H9 (cell line): ENCODE measurements at regions not wholly inside any gene's neighbourhood (a gene's known extent, or its start where the extent isn't known, plus 50 kb on each side); places are given as distances from the start of the nearest gene placed in this dataset.

Source experiments
- DNase-seq: peaks from one replicate; pipeline ENCODE4 v3.0.0-alpha.2; 2017
- H2AFZ ChIP-seq: one replicate; pipeline ENCODE4 v1.6.1; 2013; ENCODE audit warnings: mild to moderate bottlenecking, low read length, control low read depth, moderate library complexity
- H2AK5ac ChIP-seq: 2 replicates; pipeline ENCODE4 v1.6.1; 2013; ENCODE audit warnings: low read length, control low read depth, mixed read lengths; ENCODE audit not compliant: insufficient read length
- H2BK120ac ChIP-seq: one replicate; pipeline ENCODE4 v1.6.1; 2013; ENCODE audit warnings: low read depth, mild to moderate bottlenecking, low read length, control low read depth, inconsistent platforms; ENCODE audit not compliant: poor library complexity, severe bottlenecking
- H2BK12ac ChIP-seq: 2 replicates; pipeline ENCODE4 v1.6.1; 2013; ENCODE audit warnings: low read length, control low read depth, mixed read lengths, low read depth; ENCODE audit not compliant: insufficient read length
- H2BK15ac ChIP-seq: 2 replicates; pipeline ENCODE4 v1.6.1; 2013; ENCODE audit warnings: low read depth, low read length, control low read depth
- H2BK20ac ChIP-seq: one replicate; pipeline ENCODE4 v1.6.1; 2013; ENCODE audit warnings: low read depth, mild to moderate bottlenecking, low read length, control low read depth, inconsistent platforms; ENCODE audit not compliant: poor library complexity, severe bottlenecking
- H2BK5ac ChIP-seq: 2 replicates; pipeline ENCODE4 v1.6.1; 2013; ENCODE audit warnings: low read length, control low read depth, mixed read lengths; ENCODE audit not compliant: insufficient read length
- H3K14ac ChIP-seq: 2 replicates; pipeline ENCODE4 v1.6.1; 2013; ENCODE audit warnings: low read length, control low read depth; ENCODE audit not compliant: insufficient read depth
- H3K18ac ChIP-seq: 2 replicates; pipeline ENCODE4 v1.6.1; 2013; ENCODE audit warnings: low read depth, mild to moderate bottlenecking, mixed read lengths, low read length, control low read depth; ENCODE audit not compliant: insufficient read length
- H3K23ac ChIP-seq: 2 replicates; pipeline ENCODE4 v1.6.1; 2013; ENCODE audit warnings: low read length, control low read depth, mixed read lengths, low read depth; ENCODE audit not compliant: insufficient read length
- H3K23me2 ChIP-seq: 2 replicates; pipeline ENCODE4 v1.6.1; 2013; ENCODE audit warnings: low read depth, mild to moderate bottlenecking, mixed read lengths, low read length, control low read depth; ENCODE audit not compliant: insufficient read length, poor library complexity, severe bottlenecking
- H3K27ac ChIP-seq: 2 replicates; pipeline ENCODE4 v1.5.1; 2013; ENCODE audit warnings: low read length, control low read depth, mixed read lengths, low read depth; ENCODE audit not compliant: insufficient read length
- H3K27me3 ChIP-seq: 2 replicates; pipeline ENCODE4 v1.6.1; 2013; ENCODE audit warnings: low read length, control low read depth, inconsistent platforms; ENCODE audit not compliant: insufficient read depth
- H3K4ac ChIP-seq: 2 replicates; pipeline ENCODE4 v1.6.1; 2013; ENCODE audit warnings: low read depth, mild to moderate bottlenecking, control low read depth, inconsistent platforms, low read length, moderate library complexity
- H3K4me1 ChIP-seq: 2 replicates; pipeline ENCODE4 v1.6.1; 2013; ENCODE audit warnings: low read length, control low read depth, inconsistent platforms; ENCODE audit not compliant: insufficient read depth
- H3K4me2 ChIP-seq: 2 replicates; pipeline ENCODE4 v1.6.1; 2013; ENCODE audit warnings: low read length, control low read depth, mixed read lengths; ENCODE audit not compliant: insufficient read length, insufficient read depth
- H3K56ac ChIP-seq: 2 replicates; pipeline ENCODE4 v1.6.1; 2013; ENCODE audit warnings: low read depth, mild to moderate bottlenecking, mixed read lengths, low read length, control low read depth; ENCODE audit not compliant: insufficient read length
- H3K79me1 ChIP-seq: 2 replicates; pipeline ENCODE4 v1.6.1; 2013; ENCODE audit warnings: low read depth, mild to moderate bottlenecking, moderate library complexity, low read length, control low read depth, inconsistent platforms; ENCODE audit not compliant: insufficient read depth, poor library complexity, severe bottlenecking
- H3K79me2 ChIP-seq: 2 replicates; pipeline ENCODE4 v1.6.1; 2013; ENCODE audit warnings: low read length, control low read depth, inconsistent platforms; ENCODE audit not compliant: insufficient read depth
- H3K9ac ChIP-seq: 2 replicates; pipeline ENCODE4 v1.6.1; 2013; ENCODE audit warnings: low read length, control low read depth, mixed read lengths; ENCODE audit not compliant: insufficient read length; ENCODE audit errors: extremely low read depth
- H3K9me3 ChIP-seq: one replicate; pipeline ENCODE4 v1.6.1; 2013; ENCODE audit warnings: low read depth, low read length, inconsistent platforms; ENCODE audit not compliant: control insufficient read depth
- H3T11ph ChIP-seq: one replicate; pipeline ENCODE4 v1.6.1; 2013; ENCODE audit warnings: mild to moderate bottlenecking, low read length, control low read depth, inconsistent platforms
- H4K20me1 ChIP-seq: one replicate; pipeline ENCODE4 v1.6.1; 2013; ENCODE audit not compliant: control insufficient read depth, insufficient read length, insufficient read depth
- H4K5ac ChIP-seq: 2 replicates; pipeline ENCODE4 v1.6.1; 2013; ENCODE audit warnings: low read depth, mild to moderate bottlenecking, mixed read lengths, low read length, control low read depth; ENCODE audit not compliant: insufficient read length
- H4K8ac ChIP-seq: replicated peaks from 2 replicates; pipeline ENCODE4 v1.6.1; 2013; ENCODE audit warnings: low read length, control low read depth, mixed read lengths, low read depth; ENCODE audit not compliant: insufficient read length
- H4K91ac ChIP-seq: 2 replicates; pipeline ENCODE4 v1.6.1; 2013; ENCODE audit warnings: low read depth, mild to moderate bottlenecking, moderate library complexity, mixed read lengths, low read length, control low read depth; ENCODE audit not compliant: insufficient read length
- H3K27ac Mint-ChIP-seq, 3 experiments: 2 replicates in 2 of 3; 3 replicates in 1 of 3; pipeline ENCODE4 v1.8.0; 2020 to 2021; ENCODE audit warnings: mixed read lengths in 3 of 3, mild to moderate bottlenecking in 1 of 3, moderate library complexity in 1 of 3
- H3K27me3 Mint-ChIP-seq: 2 replicates; pipeline ENCODE4 v1.8.0; 2021; ENCODE audit warnings: low read depth, mild to moderate bottlenecking, moderate library complexity, mixed read lengths
- H3K36me3 Mint-ChIP-seq, 3 experiments: 2 replicates in 2 of 3; 3 replicates in 1 of 3; pipeline ENCODE4 v1.8.0; 2020 to 2021; ENCODE audit warnings: low read depth in 3 of 3, mixed read lengths in 3 of 3; ENCODE audit not compliant: insufficient read depth in 1 of 3
- H3K4me1 Mint-ChIP-seq, 2 experiments: 2 replicates each; pipeline ENCODE4 v1.8.0; 2020; ENCODE audit warnings: mixed read lengths in 2 of 2
- H3K4me3 Mint-ChIP-seq, 2 experiments: 2 replicates in 1 of 2; 3 replicates in 1 of 2; pipeline ENCODE4 v1.8.0; 2020 to 2021; ENCODE audit warnings: mild to moderate bottlenecking in 2 of 2, mixed read lengths in 2 of 2, moderate library complexity in 1 of 2
- H3K9me3 Mint-ChIP-seq, 2 experiments: 2 replicates in 1 of 2; 3 replicates in 1 of 2; pipeline ENCODE4 v1.8.0; 2020; ENCODE audit warnings: mild to moderate bottlenecking in 2 of 2, mixed read lengths in 2 of 2, moderate library complexity in 1 of 2
- CTCF ChIP-seq: fragments of 200-600 bp; sonication (generic); conservative IDR thresholded peaks from 3 replicates; pipeline ENCODE4 v1.8.0; 2021; ENCODE audit warnings: antibody characterized with exemption, mild to moderate bottlenecking
- WGBS: extraction: QIAGEN DNeasy Blood & Tissue Kit; methylation state at CpG from one replicate; pipeline ENCODE4 v1.1.7; 2013; ENCODE audit warnings: missing lambda C conversion rate, low lambda C conversion rate, mixed read lengths; ENCODE audit not compliant: insufficient read length; ENCODE audit errors: extremely low coverage; 5-methylcytosine and 5-hydroxymethylcytosine counted together

DNA sequence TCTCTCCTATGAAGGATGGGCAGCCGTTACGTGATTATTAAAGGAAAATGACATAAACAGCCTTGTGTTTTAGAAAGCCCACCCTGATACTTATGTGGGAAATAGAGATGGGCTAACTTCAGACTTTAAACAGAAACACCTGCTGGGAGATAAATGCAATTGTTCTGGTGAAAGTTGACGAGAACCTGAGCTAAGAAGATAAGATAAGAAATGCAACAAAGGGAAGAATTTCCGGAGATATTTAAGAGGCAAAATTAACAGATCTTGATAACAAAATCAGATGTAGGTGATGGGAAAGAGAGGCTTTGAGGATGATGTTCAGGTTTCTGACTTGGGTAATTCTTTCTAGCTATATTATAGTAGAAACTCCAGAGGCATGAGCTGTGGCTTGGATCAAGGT, 102.7 kb upstream of the SLC7A11 start:
- H3K18ac ChIP-seq = no peak overlapping the region
- no peak overlapping the region for H4K8ac ChIP-seq
- no peak overlapping the region for H3K56ac ChIP-seq
- no CpG with 5 or more reads among the region's 4 CpGs for WGBS
- no peak overlapping the region for H4K5ac ChIP-seq
- no peak overlapping the region for H3K9ac ChIP-seq
- H3K27me3 Mint-ChIP-seq = no peaks in the 10 kb centered on the region
- H3K23me2 ChIP-seq = no peaks in the 10 kb centered on the region
- H2AK5ac ChIP-seq = no peak overlapping the region
- H4K91ac ChIP-seq = no peak overlapping the region
- H2BK12ac ChIP-seq = no peak overlapping the region
- H4K20me1 ChIP-seq = no peaks in the 10 kb centered on the region
- H3K23ac ChIP-seq = no peak overlapping the region
- peaks cover 2% of the 10 kb centered on the region; the same call in 1 of the 2 replicates for H3K4me1 ChIP-seq
- no peak overlapping the region for H3K4me2 ChIP-seq
- no peaks in the 10 kb centered on the region for H3K9me3 ChIP-seq
- H3K27ac Mint-ChIP-seq = no peak overlapping the region
- H3T11ph ChIP-seq = no peak overlapping the region
- no peak overlapping the region for H2BK20ac ChIP-seq
- peaks cover 0 to 9% of the 10 kb centered on the region in 2 experiments; a peak in 2 of 4 replicates for H3K4me1 Mint-ChIP-seq
- H2AFZ ChIP-seq = no peak overlapping the region
- H3K9me3 Mint-ChIP-seq = no peaks in the 10 kb centered on the region
- no peak for TF ChIP-seq CTCF
- no peak overlapping the region for H2BK5ac ChIP-seq
- H2BK120ac ChIP-seq = no peak overlapping the region
- H3K27ac ChIP-seq = no peak overlapping the region
- H3K27me3 ChIP-seq = no peaks in the 10 kb centered on the region
- H3K4me3 Mint-ChIP-seq = no peak overlapping the region
- no peaks in the 10 kb centered on the region for H3K79me1 ChIP-seq
- H3K4ac ChIP-seq = no peak overlapping the region
- H3K36me3 Mint-ChIP-seq = no peaks in the 10 kb centered on the region; a peak in 1 of 7 replicates
- no peaks in the 10 kb centered on the region for H3K79me2 ChIP-seq
- no peak overlapping the region for H2BK15ac ChIP-seq
- H3K14ac ChIP-seq = no peak overlapping the region
- DNase-seq = no peak
